Activated CD8-positive, alpha-beta memory T cell treated with anti-CD3 and anti-CD28 coated beads, Interleukin-2, amount 10 ng/mL, durations not matched to agents 7 days and 5 days (primary cell): ENCODE measurements at regions not wholly inside any gene's neighbourhood (a gene's known extent, or its start where the extent isn't known, plus 50 kb on each side); places are given as distances from the start of the nearest gene placed in this dataset.

Experiments
- ATAC-seq: fragments of 150-1000 bp; cut with Tn5 transposase; one replicate; pipeline ENCODE4 v1.10.0; 2021; ENCODE audit warnings: moderate library complexity
- CTCF ChIA-PET: fragments of 350-600 bp; sonication (Branson Sonifier 250); formaldehyde crosslinking; loops from one replicate; lab custom pipeline; 2021; ENCODE audit warnings: antibody characterized with exemption; lab: Charles Lee
- DNase-seq: peaks from one replicate; pipeline ENCODE4 v3.0.0-alpha.2; 2020
- H3K27ac Mint-ChIP-seq: one replicate; pipeline ENCODE4 v1.8.0; 2021; ENCODE audit warnings: mild to moderate bottlenecking, mixed read lengths
- H3K27me3 Mint-ChIP-seq: one replicate; pipeline ENCODE4 v1.8.0; 2021; ENCODE audit warnings: mixed read lengths
- H3K36me3 Mint-ChIP-seq: one replicate; pipeline ENCODE4 v1.8.0; 2021; ENCODE audit warnings: mild to moderate bottlenecking, mixed read lengths
- H3K4me1 Mint-ChIP-seq: one replicate; pipeline ENCODE4 v1.8.0; 2021; ENCODE audit warnings: mixed read lengths
- H3K4me3 Mint-ChIP-seq: one replicate; pipeline ENCODE4 v1.8.0; 2021; ENCODE audit warnings: mild to moderate bottlenecking, moderate library complexity, mixed read lengths
- H3K9me3 Mint-ChIP-seq: one replicate; pipeline ENCODE4 v1.8.0; 2022; ENCODE audit warnings: low read depth, mixed read lengths

DNA sequence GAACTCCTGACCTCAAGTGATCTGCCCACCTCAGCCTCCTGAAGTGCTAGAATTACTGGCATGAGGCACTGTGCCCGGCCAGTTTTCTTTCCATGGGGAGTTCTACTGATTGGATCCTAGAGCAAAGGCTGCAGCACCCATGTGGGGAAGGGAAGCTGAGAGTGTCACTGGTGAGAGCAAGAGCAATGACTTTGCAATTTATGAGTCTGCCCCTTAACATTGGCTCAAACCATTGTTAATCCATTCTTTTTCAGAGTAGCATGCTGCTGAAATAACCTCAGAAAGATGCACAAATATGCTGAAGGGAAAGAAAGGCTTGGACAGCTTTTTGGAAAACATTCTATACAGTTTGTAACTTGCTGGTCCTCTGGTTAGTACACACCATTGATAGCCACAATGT is 116.4 kb upstream of the PPARGC1A start:
- ATAC-seq = no peak
- no peak for DNase-seq
- no peaks in the 10 kb centered on the region for H3K27me3 Mint-ChIP-seq
- H3K27ac Mint-ChIP-seq = no peak overlapping the region
- no peaks in the 10 kb centered on the region for H3K36me3 Mint-ChIP-seq
- H3K9me3 Mint-ChIP-seq = no peaks in the 10 kb centered on the region
- CTCF ChIA-PET = no interaction called here
- H3K4me1 Mint-ChIP-seq = no peaks in the 10 kb centered on the region
- H3K4me3 Mint-ChIP-seq = no peak overlapping the region

GRCh38 chr4:24003926-24004325 is 114.1 kb upstream of the PPARGC1A start:
- Mint-ChIP-seq H3K27me3 (no peaks in the 10 kb centered on the region), H3K36me3 (no peaks in the 10 kb centered on the region), H3K27ac (no peak overlapping the region), H3K9me3 (no peaks in the 10 kb centered on the region), H3K4me1 (no peaks in the 10 kb centered on the region), H3K4me3 (no peak overlapping the region)
- no peak for DNase-seq
- no peak for ATAC-seq
- CTCF ChIA-PET = no interaction called here

GRCh38 chr4:24003496-24003895 is 113.6 kb upstream of the PPARGC1A start:
- Mint-ChIP-seq H3K36me3 (no peaks in the 10 kb centered on the region), H3K9me3 (no peaks in the 10 kb centered on the region), H3K27me3 (no peaks in the 10 kb centered on the region), H3K27ac (no peak overlapping the region), H3K4me1 (no peaks in the 10 kb centered on the region), H3K4me3 (no peak overlapping the region)
- CTCF ChIA-PET = no interaction called here
- no peak for ATAC-seq
- DNase-seq = no peak

- H3K27ac Mint-ChIP-seq = no peak overlapping the region
- H3K36me3 Mint-ChIP-seq = no peaks in the 10 kb centered on the region
- ATAC-seq (no peak), DNase-seq (no peak)
- H3K4me3 Mint-ChIP-seq = no peak overlapping the region
- CTCF ChIA-PET = no interaction called here
- H3K27me3 Mint-ChIP-seq = no peaks in the 10 kb centered on the region
- H3K4me1 Mint-ChIP-seq = no peaks in the 10 kb centered on the region
- no peaks in the 10 kb centered on the region for H3K9me3 Mint-ChIP-seq
These were observed 112.6 kb upstream of the PPARGC1A start for GRCh38 chr4:24002330-24002966.

GRCh38 chr4:24001486-24002329 is 111.9 kb upstream of the PPARGC1A start:
- Mint-ChIP-seq H3K36me3 (no peaks in the 10 kb centered on the region), H3K27ac (no peak overlapping the region), H3K4me1 (no peaks in the 10 kb centered on the region), H3K27me3 (no peaks in the 10 kb centered on the region), H3K9me3 (no peaks in the 10 kb centered on the region), H3K4me3 (no peak overlapping the region)
- CTCF ChIA-PET = no interaction called here
- DNase-seq (no peak), ATAC-seq (no peak)

DNA sequence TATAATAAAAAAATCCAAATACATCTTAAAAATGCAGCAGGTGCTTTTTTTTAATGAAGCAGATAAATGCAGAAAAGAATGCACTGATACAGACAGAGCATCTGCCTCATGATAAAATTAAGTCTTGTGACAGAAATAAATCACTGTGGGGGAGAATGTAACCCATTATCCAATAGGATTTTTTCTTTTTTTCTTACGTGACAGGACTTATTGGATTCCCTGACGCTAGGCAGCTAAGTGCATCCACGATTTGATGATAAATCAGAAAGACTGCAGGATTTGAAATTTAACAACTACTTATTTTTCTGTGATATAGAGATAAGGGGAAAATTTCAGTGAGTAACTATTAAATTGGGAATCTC is 110.6 kb upstream of the PPARGC1A start:
- H3K4me3 Mint-ChIP-seq = no peak overlapping the region
- H3K27me3 Mint-ChIP-seq = no peaks in the 10 kb centered on the region
- CTCF ChIA-PET = interaction anchor here (0.6 kb wide), 1 partner anchor 9 kb away, joined by 3 read pairs; no protein-coding TSS in a partner anchor
- peaks cover 5% of the 10 kb centered on the region for H3K9me3 Mint-ChIP-seq
- ATAC-seq = no peak
- no peaks in the 10 kb centered on the region for H3K4me1 Mint-ChIP-seq
- H3K27ac Mint-ChIP-seq = no peak overlapping the region
- no peaks in the 10 kb centered on the region for H3K36me3 Mint-ChIP-seq
- no peak for DNase-seq

DNA sequence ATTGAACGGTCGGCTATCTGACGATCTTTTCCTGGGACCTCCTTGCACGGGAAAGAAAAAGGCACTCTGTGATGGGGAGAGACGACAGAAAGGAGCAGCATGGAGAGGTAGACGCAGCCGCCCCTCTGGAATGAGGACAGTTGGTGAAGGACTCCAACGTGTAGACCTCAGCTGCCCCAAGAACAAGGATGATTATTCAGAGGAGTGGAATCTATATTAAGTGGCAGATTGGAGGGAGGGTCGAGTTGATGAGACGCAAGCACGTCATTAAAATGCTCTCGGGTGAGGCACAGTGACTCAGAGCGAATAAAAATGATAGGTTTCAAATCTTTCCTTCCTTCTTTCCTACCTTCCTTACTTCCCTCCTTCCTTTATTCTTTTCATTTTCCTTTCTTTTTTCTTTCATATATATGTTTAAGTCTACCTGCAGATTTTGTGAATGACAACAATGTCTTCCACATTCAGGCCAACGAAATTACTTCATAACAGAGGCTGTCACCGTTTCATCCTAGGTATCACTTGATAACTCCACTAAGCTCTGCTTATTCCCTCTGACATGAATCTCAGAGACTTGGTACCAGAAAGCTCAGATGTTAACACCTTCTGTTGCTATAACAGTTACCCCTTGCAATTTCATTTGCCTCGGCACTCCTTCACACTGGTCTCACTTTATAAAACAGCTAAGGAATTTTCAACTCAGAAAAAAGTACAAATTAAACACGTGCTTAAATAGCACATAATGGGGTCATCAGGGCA is 110.0 kb upstream of the PPARGC1A start:
- no peaks in the 10 kb centered on the region for H3K36me3 Mint-ChIP-seq
- H3K4me3 Mint-ChIP-seq = no peak overlapping the region
- H3K27me3 Mint-ChIP-seq = no peaks in the 10 kb centered on the region
- H3K27ac Mint-ChIP-seq = no peak overlapping the region
- DNase-seq (no peak), ATAC-seq (no peak)
- CTCF ChIA-PET = interaction anchor here (0.6 kb wide), 1 partner anchor 9 kb away, joined by 3 read pairs; no protein-coding TSS in a partner anchor
- H3K9me3 Mint-ChIP-seq = peaks cover 5% of the 10 kb centered on the region
- no peaks in the 10 kb centered on the region for H3K4me1 Mint-ChIP-seq

- Mint-ChIP-seq H3K27me3 (no peaks in the 10 kb centered on the region), H3K9me3 (peaks cover 5% of the 10 kb centered on the region), H3K36me3 (no peaks in the 10 kb centered on the region), H3K4me1 (no peaks in the 10 kb centered on the region), H3K27ac (no peak overlapping the region), H3K4me3 (no peak overlapping the region)
- ATAC-seq (no peak), DNase-seq (no peak)
- CTCF ChIA-PET = no interaction called here
These were observed 103.5 kb upstream of the PPARGC1A start for GRCh38 chr4:23993373-23993772.

DNA sequence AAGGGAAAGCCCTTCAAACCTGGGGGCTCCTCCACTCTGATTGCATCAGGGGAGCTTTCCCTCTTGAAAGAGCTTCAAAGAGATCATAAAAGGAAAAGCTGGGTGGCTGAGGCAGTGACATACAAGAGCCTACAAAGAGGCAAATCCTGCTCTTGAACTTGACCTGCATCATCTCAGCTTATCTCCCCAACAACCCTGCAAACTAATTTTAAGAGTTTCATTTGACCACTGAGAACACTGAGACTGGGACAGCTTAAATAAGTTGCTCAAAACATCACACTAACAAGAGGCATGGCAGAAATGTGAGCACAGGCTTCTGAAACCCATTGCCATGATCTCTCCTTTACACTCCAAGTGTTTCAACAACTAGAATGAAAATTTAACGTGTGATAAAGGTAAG is 101.6 kb upstream of the PPARGC1A start:
- Mint-ChIP-seq H3K4me1 (no peaks in the 10 kb centered on the region), H3K4me3 (no peak overlapping the region), H3K27ac (no peak overlapping the region), H3K36me3 (no peaks in the 10 kb centered on the region), H3K9me3 (peaks cover 5% of the 10 kb centered on the region), H3K27me3 (no peaks in the 10 kb centered on the region)
- no peak for ATAC-seq
- CTCF ChIA-PET = no interaction called here
- no peak for DNase-seq

DNA sequence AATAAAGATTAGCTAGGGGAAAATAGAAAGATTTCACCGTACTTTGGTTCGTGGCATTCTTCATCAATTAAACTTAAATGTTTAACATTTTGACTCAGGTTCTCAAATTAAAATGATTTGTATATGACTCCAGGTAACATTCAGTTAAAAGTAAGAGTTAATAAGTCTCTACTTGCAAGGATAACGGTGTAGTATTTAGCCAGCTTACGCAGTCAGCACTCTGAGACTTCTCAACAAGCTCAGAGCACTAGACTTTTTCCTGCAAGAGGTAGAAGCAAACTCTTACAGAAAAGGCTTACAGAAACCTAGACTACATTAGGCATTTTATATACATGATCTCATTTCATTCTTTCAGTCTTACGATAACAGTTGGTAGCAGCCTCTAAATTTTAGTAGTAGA is 96.4 kb upstream of the PPARGC1A start:
- CTCF ChIA-PET = no interaction called here
- Mint-ChIP-seq H3K4me1 (no peaks in the 10 kb centered on the region), H3K4me3 (no peak overlapping the region), H3K36me3 (no peaks in the 10 kb centered on the region), H3K27me3 (no peaks in the 10 kb centered on the region), H3K27ac (no peak overlapping the region), H3K9me3 (no peaks in the 10 kb centered on the region)
- no peak for DNase-seq
- ATAC-seq = no peak

DNA sequence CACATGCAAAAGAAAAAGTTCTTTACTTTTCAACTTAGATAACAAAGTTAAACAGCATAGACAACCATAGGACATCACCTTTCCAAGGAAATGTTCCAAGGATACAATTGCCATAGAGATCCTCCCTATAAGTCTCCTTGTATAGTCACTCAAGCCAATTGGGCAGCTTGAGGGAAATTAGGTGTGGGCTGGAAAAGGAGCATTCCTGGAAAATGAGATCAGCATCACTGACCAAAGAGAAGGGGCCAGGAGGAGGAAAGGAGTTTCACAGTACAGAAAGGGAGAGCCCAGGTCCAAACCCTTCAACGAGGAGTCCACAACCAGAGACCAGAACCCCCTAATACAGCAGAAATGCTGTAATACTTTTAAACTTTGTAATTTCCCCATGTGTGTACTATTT is 91.5 kb upstream of the PPARGC1A start:
- no peaks in the 10 kb centered on the region for H3K4me1 Mint-ChIP-seq
- CTCF ChIA-PET = no interaction called here

DNA sequence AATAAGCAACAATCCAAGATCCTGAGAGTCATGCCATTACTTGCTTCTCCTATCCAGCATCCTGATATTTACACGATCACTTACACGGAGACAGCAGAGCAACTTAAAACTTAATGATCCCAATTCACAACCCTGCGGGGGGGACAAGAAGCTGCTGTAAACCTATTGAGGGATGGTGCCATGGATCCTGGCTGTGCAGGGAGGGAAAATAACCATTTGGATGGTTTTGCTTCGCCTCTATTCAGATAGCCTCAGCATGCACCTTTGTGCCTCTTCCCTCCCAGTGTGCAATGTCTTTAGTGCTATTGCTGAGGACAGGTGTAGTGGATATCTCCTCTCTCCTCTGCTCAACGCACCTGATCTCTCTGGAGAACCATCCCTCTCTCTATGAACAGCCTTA is 89.7 kb upstream of the PPARGC1A start:
- Mint-ChIP-seq H3K4me3 (no peak overlapping the region), H3K27ac (no peak overlapping the region), H3K36me3 (no peaks in the 10 kb centered on the region), H3K4me1 (no peaks in the 10 kb centered on the region), H3K9me3 (no peaks in the 10 kb centered on the region), H3K27me3 (no peaks in the 10 kb centered on the region)
- ATAC-seq = no peak
- CTCF ChIA-PET = no interaction called here
- DNase-seq = no peak

More for the DNA sequence above, 91.5 kb upstream of the PPARGC1A start:
- H3K9me3 Mint-ChIP-seq = no peaks in the 10 kb centered on the region
- ATAC-seq (no peak), DNase-seq (no peak)
- no peak overlapping the region for H3K27ac Mint-ChIP-seq
- no peaks in the 10 kb centered on the region for H3K27me3 Mint-ChIP-seq
- no peaks in the 10 kb centered on the region for H3K36me3 Mint-ChIP-seq
- H3K4me3 Mint-ChIP-seq = no peak overlapping the region

GRCh38 chr4:23978002-23978401 is 88.2 kb upstream of the PPARGC1A start:
- H3K27ac Mint-ChIP-seq = no peak overlapping the region
- no peaks in the 10 kb centered on the region for H3K4me1 Mint-ChIP-seq
- no peaks in the 10 kb centered on the region for H3K36me3 Mint-ChIP-seq
- CTCF ChIA-PET = interaction anchor here (0.6 kb wide), 1 partner anchor 709 kb away, joined by 3 read pairs; no protein-coding TSS in a partner anchor
- H3K4me3 Mint-ChIP-seq = no peak overlapping the region
- no peaks in the 10 kb centered on the region for H3K27me3 Mint-ChIP-seq
- ATAC-seq = no peak
- no peak for DNase-seq
- no peaks in the 10 kb centered on the region for H3K9me3 Mint-ChIP-seq
